GM21786 (cell line): ENCODE measurements at regions not wholly inside any gene's neighbourhood (a gene's known extent, or its start where the extent isn't known, plus 50 kb on each side); places are given as distances from the start of the nearest gene placed in this dataset.

Experiments used
- ATAC-seq: cut with Tn5 transposase; IDR thresholded peaks from one replicate; pipeline ENCODE4 v1.9.1; 2021; ENCODE audit not compliant: unreplicated experiment

GRCh38 chr3:82942041-82942440 is 1180.6 kb upstream of the GBE1 start:
- ATAC-seq: peak; percentile 47

DNA sequence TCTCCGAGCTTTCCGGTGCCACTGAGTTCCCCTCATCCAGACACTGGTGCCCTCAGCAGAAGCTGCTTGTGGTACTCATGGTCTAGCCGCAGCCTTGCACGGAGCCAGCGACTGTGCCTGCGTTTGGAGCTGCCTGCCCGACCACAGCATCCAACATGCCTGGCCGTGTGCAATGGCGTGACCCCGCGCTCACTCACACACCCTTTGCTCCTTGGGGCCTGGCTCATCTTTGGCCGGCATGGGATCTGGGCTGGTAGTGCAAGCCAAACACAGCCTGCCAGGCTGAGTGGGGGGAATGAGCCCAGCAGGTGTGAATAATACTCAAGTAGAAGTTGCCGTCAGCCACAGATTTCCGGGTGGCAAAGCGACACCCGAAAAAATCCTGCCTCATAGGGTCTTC is 1178.7 kb upstream of the GBE1 start:
- no peak for ATAC-seq

DNA sequence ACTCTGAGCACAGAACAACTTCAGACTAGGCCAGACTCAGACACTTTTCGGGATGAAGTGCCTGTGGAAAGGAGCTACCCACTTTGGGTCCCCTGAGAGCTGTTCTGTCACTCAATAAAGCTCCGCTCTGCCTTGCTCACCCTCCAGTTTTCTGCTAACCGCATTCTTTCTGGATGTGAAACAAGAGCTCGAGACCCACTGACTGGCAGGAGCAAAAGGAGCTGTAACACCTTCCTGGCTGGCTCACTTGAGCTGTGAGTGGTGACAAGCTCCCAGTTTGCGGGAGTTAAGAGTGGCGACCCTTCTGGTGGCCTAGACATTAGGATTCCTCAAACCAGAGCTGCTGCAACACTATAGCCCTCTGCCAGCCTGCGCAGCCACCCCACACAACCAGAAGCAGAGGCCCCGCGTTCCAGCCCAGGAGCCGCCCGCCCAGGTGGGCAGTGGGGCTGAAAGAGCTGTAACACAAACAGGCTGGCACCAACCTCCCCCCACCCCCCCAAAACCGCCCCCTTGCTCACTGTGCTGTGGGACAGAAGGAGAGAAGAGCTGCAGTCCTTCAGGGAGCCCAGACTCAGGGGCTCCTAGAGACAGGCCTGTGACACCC is 1178.1 kb upstream of the GBE1 start:
- no peak for ATAC-seq

GRCh38 chr3:82938821-82939328 is 1177.4 kb upstream of the GBE1 start:
- ATAC-seq: no peak

DNA sequence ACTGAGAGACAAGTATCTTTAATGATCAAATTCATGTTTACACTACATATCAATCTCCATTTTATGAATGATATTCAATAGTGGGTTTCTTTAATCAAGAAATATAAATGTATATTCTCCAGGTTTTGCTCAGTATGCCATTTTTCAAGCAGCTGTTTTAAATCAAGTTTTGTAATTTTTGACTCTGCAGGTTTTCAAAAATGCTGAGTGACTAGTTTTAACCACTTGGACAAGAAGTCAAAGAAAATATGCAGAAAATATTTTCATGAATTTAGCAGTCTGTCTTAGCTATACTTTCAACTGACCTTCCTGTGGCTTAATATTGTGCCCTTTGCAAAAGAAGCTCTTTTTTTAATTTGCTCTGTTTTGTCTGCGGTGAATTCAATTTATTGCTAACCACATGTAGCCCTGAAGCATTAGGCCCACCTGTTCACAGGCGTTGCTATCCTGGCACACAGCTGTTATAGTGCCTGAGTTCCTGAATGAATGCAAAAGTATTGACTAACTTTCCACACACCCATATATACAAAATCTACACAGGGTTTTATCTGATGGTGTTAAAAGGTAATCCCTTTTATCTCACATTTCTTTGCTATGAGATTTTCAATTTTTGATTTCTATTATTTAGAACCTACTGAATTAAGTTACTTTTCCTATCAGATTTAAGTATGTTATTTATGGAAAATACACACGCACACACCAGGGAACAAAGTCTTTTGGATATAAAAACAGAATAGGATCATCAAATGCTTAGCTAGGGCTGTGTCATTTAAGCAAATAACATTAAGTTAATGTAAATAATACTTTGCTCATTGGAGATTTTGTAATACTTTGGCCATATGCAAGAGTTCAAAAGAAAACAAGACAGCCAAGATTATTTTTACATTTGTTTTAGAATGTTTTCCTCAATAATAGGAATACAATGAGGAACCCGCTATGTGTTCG is 1166.1 kb upstream of the GBE1 start:
- no peak for ATAC-seq

- ATAC-seq: no peak
Observed at GRCh38 chr3:82891028-82891427, 1129.6 kb upstream of the GBE1 start.

DNA sequence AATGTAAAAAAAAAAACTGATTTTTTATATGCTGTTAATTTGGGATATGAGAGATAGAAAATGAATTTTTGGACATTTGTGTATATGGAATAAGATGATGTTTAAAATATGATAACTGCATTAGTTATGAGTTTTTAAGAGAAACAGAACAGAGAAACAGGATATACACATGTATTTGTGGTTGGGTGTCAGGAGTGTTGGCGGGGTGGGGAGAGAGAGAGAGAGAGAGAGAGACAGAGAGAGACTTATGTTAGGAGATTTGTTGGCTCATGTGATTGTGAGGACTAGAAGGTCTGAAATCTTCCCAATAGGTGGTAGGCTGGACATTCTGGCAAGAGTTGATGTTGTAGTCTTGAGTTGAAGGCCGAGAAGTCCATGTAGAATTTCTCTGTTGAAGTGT is 1121.6 kb upstream of the GBE1 start:
- no peak for ATAC-seq

- no peak for ATAC-seq
Observed at GRCh38 chr3:82875401-82875800, 1114.0 kb upstream of the GBE1 start.

- ATAC-seq: no peak
Observed at GRCh38 chr3:82839871-82840270, 1078.4 kb upstream of the GBE1 start.

- ATAC-seq: no peak
Observed at GRCh38 chr3:82834098-82834497, 1072.7 kb upstream of the GBE1 start.

- ATAC-seq: no peak
Observed at GRCh38 chr3:82824491-82824890, 1063.0 kb upstream of the GBE1 start.

- no peak for ATAC-seq
Observed at GRCh38 chr3:82816086-82816485, 1054.6 kb upstream of the GBE1 start.

GRCh38 chr3:82815417-82816058 is 1054.1 kb upstream of the GBE1 start:
- no peak for ATAC-seq

GRCh38 chr3:82814660-82815059 is 1053.2 kb upstream of the GBE1 start:
- no peak for ATAC-seq

- no peak for ATAC-seq
Observed at GRCh38 chr3:82807781-82808180, 1046.3 kb upstream of the GBE1 start.

GRCh38 chr3:82802501-82802900 is 1041.1 kb upstream of the GBE1 start:
- ATAC-seq: no peak

- ATAC-seq: no peak
Observed at GRCh38 chr3:82800248-82800647, 1038.8 kb upstream of the GBE1 start.

DNA sequence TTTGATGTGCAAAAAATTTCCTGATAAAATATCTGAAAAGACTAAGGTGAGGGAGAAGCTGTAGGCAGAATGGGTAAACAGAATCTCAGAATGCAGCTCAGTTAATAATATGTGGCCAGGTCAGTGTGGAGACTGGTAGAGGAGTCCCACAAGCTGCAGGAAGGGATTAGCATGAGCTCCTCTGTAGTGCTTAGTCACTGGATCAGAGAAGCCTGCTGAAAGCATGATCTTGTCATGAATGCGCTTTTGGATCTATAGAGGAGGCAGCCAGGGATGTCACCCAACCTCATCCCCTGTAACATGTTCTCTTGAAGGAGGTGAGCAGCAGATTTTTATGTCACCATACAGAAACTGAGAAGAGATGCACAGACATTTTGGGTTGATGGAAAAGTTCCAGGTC is 1035.3 kb upstream of the GBE1 start:
- no peak for ATAC-seq

- ATAC-seq: no peak
Observed at GRCh38 chr3:82791241-82791640, 1029.8 kb upstream of the GBE1 start.

DNA sequence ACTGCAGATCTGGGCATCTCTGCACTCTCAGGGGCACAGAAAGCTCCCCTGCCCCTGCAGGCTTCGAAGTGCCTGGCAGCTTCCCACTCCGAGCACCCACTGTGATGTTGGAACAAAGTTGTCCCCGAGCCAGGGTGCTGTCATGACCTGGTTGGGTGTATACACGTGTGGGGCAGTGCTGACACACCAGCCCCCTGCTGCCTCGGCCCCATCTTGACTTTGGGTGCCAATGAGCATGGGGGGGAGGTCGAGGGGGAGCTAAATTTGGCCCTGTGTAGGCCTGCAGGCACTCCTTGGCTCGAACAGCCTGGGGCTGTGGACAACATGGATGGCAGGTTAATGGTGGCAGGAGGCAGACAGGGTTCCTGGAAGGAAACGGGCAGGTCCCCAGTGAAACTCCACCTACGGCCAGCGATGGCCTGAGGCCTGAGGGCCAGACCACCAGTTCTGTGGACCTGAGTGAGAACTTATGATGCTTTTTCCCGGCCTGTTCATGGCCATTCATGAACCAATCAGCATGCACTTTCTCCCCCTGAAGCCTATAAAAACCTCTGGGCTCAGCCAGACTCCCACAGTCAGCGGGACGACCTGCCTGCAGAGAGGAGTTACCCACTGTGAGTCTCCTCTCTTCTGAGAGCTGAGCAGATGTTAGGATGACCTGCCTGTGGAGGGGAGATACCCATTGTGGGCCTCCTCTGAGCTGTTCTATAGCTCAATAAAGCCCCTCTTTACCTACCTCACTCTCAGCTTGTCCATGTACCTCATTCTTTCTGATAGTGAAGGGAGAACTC is 1029.1 kb upstream of the GBE1 start:
- no peak for ATAC-seq

- ATAC-seq: no peak
Observed at GRCh38 chr3:82783194-82783593, 1021.7 kb upstream of the GBE1 start.
